ENCODE measurements at regions not wholly inside any gene's neighbourhood (a gene's known extent, or its start where the extent isn't known, plus 50 kb on each side); places are given as distances from the start of the nearest gene placed in this dataset.

DNA sequence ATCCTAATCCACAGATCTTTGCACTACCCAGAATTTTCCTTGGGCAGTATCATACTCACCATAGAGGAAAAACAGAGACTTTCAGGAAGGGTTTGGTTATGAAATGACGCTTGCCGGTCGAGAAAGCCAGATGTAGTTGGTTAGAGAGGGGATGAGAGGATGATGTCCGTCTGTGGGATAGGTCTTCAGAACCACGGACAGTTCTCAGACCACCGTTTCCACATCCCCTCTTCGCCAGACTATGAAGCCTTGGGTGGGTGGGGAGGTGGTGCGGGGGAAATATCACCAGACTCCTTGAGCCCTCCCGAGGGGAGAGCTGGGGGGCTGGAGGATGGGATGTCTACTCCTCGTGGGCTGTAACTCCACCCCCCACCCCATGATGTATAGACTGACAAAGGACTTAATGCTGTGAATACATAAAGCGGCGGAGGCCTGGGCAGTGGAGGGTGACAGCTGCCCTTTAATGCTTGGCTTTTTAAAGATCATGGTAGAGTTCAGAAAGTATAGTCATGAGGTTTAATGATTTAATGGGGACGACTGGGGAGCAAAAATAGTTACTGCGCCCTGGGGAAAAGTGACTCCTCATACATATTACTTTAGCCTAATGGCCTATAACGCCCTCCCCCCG is 96.6 kb downstream of the MRM1 start:
- TF ChIP-seq CTCF (IDR thresholded peaks at IDR 0.05) (no peak), POLR2A (IDR thresholded peaks at IDR 0.05) (no peak)
